ENCODE measurements at regions not wholly inside any gene's neighbourhood (a gene's known extent, or its start where the extent isn't known, plus 50 kb on each side); places are given as distances from the start of the nearest gene placed in this dataset.

GRCh38 chr3:168655611-168656010 is 559.9 kb upstream of the GOLIM4 start (continued):
- no peak for TF ChIP-seq IRF3 (IDR thresholded peaks at IDR 0.05; ENCODE audit: low read depth, low read length)
- no peak for TF ChIP-seq MEF2A (IDR thresholded peaks at IDR 0.05; ENCODE audit: borderline replicate concordance, low read depth)
- TF ChIP-seq YY1 (IDR thresholded peaks at IDR 0.05; ENCODE audit: low read depth), result no peak

GRCh38 chr3:168654700-168655099 is 559.0 kb upstream of the GOLIM4 start:
- Histone ChIP-seq H3K27me3 (ENCODE audit: insufficient read depth) (no peaks in the 10 kb centered on the region), H3K9ac (no peak overlapping the region), H4K20me1 (ENCODE audit: insufficient read depth) (no peaks in the 10 kb centered on the region), H3K4me2 (no peak overlapping the region), H3K27ac (ENCODE audit: low read depth in 2 of 2, low read length in 1 of 2) (no peak overlapping the region), H2AFZ (ENCODE audit: low read depth) (no peak overlapping the region), H3K36me3 (replicated peaks in 1 of 2; ENCODE audit: control insufficient read depth in 1 of 2, insufficient read depth in 2 of 2, low read length in 1 of 2) (no peaks in the 10 kb centered on the region), H3K9me3 (no peaks in the 10 kb centered on the region), H3K9me2 (no peaks in the 10 kb centered on the region), H3K4me1 (ENCODE audit: control insufficient read depth in 1 of 2, insufficient read depth in 2 of 2, low read depth in 1 of 2, low read length in 1 of 2) (no peaks in the 10 kb centered on the region), H3F3A (replicated peaks; ENCODE audit: insufficient read depth) (no peaks in the 10 kb centered on the region), H3K4me3 (ENCODE audit: low read depth in 2 of 2, low read length in 1 of 2) (no peak overlapping the region), H3K79me2 (ENCODE audit: insufficient read depth) (no peaks in the 10 kb centered on the region)
- ChIA-PET POLR2A (no interaction called here), CTCF (no interaction called here)
- no peak for TF ChIP-seq MXI1 (IDR thresholded peaks at IDR 0.05; ENCODE audit: low read depth, low read length)
- no peak for TF ChIP-seq USF1 (IDR thresholded peaks at IDR 0.05; ENCODE audit: borderline replicate concordance, low read depth)
- TF ChIP-seq SIN3A (IDR thresholded peaks at IDR 0.05; ENCODE audit: borderline replicate concordance, low read depth, low read length), result no peak
- TF ChIP-seq SMC3 (IDR thresholded peaks at IDR 0.05; ENCODE audit: low read depth, low read length), result no peak
- no peak for TF ChIP-seq CTCF (IDR thresholded peaks at IDR 0.05)
- TF ChIP-seq FOXM1 (IDR thresholded peaks at IDR 0.05; ENCODE audit: low read depth), result no peak
- TF ChIP-seq NRF1 (IDR thresholded peaks at IDR 0.05; ENCODE audit: low read depth, low read length), result no peak
- no peak for DNase-seq
- WGBS (ENCODE audit: low lambda C conversion rate), result 37% methylated on average over 2 of the region's 2 CpGs

GRCh38 chr3:168653255-168653654 is 557.5 kb upstream of the GOLIM4 start:
- Histone ChIP-seq H3K27me3 (ENCODE audit: insufficient read depth) (no peaks in the 10 kb centered on the region), H3K36me3 (replicated peaks in 1 of 2; ENCODE audit: control insufficient read depth in 1 of 2, insufficient read depth in 2 of 2, low read length in 1 of 2) (no peaks in the 10 kb centered on the region), H3K4me1 (ENCODE audit: control insufficient read depth in 1 of 2, insufficient read depth in 2 of 2, low read depth in 1 of 2, low read length in 1 of 2) (no peaks in the 10 kb centered on the region), H2AFZ (ENCODE audit: low read depth) (no peak overlapping the region), H3F3A (replicated peaks; ENCODE audit: insufficient read depth) (no peaks in the 10 kb centered on the region), H4K20me1 (ENCODE audit: insufficient read depth) (no peaks in the 10 kb centered on the region), H3K9me2 (no peaks in the 10 kb centered on the region), H3K27ac (ENCODE audit: low read depth in 2 of 2, low read length in 1 of 2) (no peak overlapping the region), H3K9me3 (no peaks in the 10 kb centered on the region), H3K79me2 (ENCODE audit: insufficient read depth) (no peaks in the 10 kb centered on the region), H3K4me2 (no peak overlapping the region), H3K9ac (no peak overlapping the region), H3K4me3 (ENCODE audit: low read depth in 2 of 2, low read length in 1 of 2) (no peak overlapping the region)
- ChIA-PET POLR2A (no interaction called here), CTCF (interaction anchor here (1.2 to 1.4 kb wide), 2 partner anchors 33 to 194 kb away, joined by 3 to 4 read pairs; no protein-coding TSS in a partner anchor)
- no peak for DNase-seq
- 43% methylated on average over 1 of the region's 1 CpG for WGBS (ENCODE audit: low lambda C conversion rate)
- TF ChIP-seq EP300 (IDR thresholded peaks at IDR 0.05; ENCODE audit: borderline replicate concordance in 1 of 2, low read depth in 1 of 2, low read length in 1 of 2), result no peak
- TF ChIP-seq MXI1 (IDR thresholded peaks at IDR 0.05; ENCODE audit: low read depth, low read length), result no peak
- no peak for TF ChIP-seq MEF2A (IDR thresholded peaks at IDR 0.05; ENCODE audit: borderline replicate concordance, low read depth)
- TF ChIP-seq USF2 (IDR thresholded peaks at IDR 0.05; ENCODE audit: borderline replicate concordance, low read depth, low read length), result no peak
- TF ChIP-seq TCF12 (IDR thresholded peaks at IDR 0.05), result no peak
- no peak for TF ChIP-seq RXRA (IDR thresholded peaks at IDR 0.05; ENCODE audit: borderline replicate concordance, low read depth)
- no peak for TF ChIP-seq ELF1 (IDR thresholded peaks at IDR 0.05)
- TF ChIP-seq JUND (IDR thresholded peaks at IDR 0.05), result no peak
- no peak for TF ChIP-seq SMC3 (IDR thresholded peaks at IDR 0.05; ENCODE audit: low read depth, low read length)
- TF ChIP-seq CTCF (IDR thresholded peaks at IDR 0.05), result no peak
- TF ChIP-seq CHD2 (IDR thresholded peaks at IDR 0.05; ENCODE audit: low read length, partially characterized antibody), result no peak
- TF ChIP-seq SIN3A (IDR thresholded peaks at IDR 0.05; ENCODE audit: borderline replicate concordance, low read depth, low read length), result no peak

All from SK-N-SH (cell line).